ENCODE measurements at regions not wholly inside any gene's neighbourhood (a gene's known extent, or its start where the extent isn't known, plus 50 kb on each side); places are given as distances from the start of the nearest gene placed in this dataset.

DNA sequence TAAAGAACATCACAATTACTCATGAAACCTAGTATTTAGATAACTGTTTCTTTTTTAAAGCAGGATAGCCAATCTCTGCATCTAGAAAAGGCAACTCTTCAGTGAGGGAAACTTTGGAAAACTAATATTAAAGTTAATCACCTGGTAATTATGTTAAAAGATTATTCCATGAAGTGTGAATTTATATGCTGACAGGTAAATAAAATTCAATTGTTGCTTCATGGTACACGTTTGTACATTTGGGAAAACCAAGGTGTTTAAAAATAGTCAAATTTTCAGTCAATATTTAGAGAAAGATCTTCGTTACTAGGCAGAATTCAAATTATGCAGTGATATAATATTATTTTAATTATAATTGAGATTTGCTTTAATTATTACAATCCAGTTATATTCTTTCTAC lies 100.1 kb upstream of the LRFN5 start:
- TF ChIP-seq, protein P1, sequence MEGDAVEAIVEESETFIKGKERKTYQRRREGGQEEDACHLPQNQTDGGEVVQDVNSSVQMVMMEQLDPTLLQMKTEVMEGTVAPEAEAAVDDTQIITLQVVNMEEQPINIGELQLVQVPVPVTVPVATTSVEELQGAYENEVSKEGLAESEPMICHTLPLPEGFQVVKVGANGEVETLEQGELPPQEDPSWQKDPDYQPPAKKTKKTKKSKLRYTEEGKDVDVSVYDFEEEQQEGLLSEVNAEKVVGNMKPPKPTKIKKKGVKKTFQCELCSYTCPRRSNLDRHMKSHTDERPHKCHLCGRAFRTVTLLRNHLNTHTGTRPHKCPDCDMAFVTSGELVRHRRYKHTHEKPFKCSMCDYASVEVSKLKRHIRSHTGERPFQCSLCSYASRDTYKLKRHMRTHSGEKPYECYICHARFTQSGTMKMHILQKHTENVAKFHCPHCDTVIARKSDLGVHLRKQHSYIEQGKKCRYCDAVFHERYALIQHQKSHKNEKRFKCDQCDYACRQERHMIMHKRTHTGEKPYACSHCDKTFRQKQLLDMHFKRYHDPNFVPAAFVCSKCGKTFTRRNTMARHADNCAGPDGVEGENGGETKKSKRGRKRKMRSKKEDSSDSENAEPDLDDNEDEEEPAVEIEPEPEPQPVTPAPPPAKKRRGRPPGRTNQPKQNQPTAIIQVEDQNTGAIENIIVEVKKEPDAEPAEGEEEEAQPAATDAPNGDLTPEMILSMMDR (IDR thresholded peaks at IDR 0.05) = no peak
- TF ChIP-seq POLR2A (IDR thresholded peaks at IDR 0.05) = no peak

Measured in stomach (tissue), 4 donors.